Epidermal melanocyte (primary cell): ENCODE measurements at regions not wholly inside any gene's neighbourhood (a gene's known extent, or its start where the extent isn't known, plus 50 kb on each side); places are given as distances from the start of the nearest gene placed in this dataset.

Experiments used
- DNase-seq: peaks from one replicate; pipeline ENCODE4 v3.0.0; 2011; ENCODE audit warnings: low spot score; ENCODE audit not compliant: insufficient read length

GRCh38 chr6:2536451-2536850 lies 214.3 kb downstream of the MYLK4 start:
- DNase-seq = no peak

GRCh38 chr6:2535506-2535905 lies 215.2 kb downstream of the MYLK4 start:
- DNase-seq = no peak

GRCh38 chr6:2534406-2535042 lies 216.2 kb downstream of the MYLK4 start:
- DNase-seq = no peak

GRCh38 chr6:2531426-2532215 lies 219.1 kb downstream of the MYLK4 start:
- DNase-seq = no peak

- DNase-seq = no peak
These were observed 221.5 kb downstream of the MYLK4 start for GRCh38 chr6:2529211-2529719.

GRCh38 chr6:2528156-2528555 lies 222.6 kb downstream of the MYLK4 start:
- DNase-seq = peak; percentile 36

GRCh38 chr6:2526766-2527165 lies 224.0 kb downstream of the MYLK4 start:
- peak; percentile 33 for DNase-seq

GRCh38 chr6:2524090-2524489 lies 226.6 kb downstream of the MYLK4 start:
- DNase-seq = no peak

- DNase-seq = no peak
These were observed 227.7 kb downstream of the MYLK4 start for GRCh38 chr6:2523061-2523460.

- DNase-seq = no peak
These were observed 228.2 kb downstream of the MYLK4 start for GRCh38 chr6:2522521-2522920.

- no peak for DNase-seq
These were observed 232.8 kb downstream of the MYLK4 start for GRCh38 chr6:2517855-2518473.

- no peak for DNase-seq
These were observed 233.3 kb downstream of the MYLK4 start for GRCh38 chr6:2517401-2517800.

- DNase-seq = no peak
These were observed 234.7 kb downstream of the MYLK4 start for GRCh38 chr6:2516059-2516458.

- DNase-seq = no peak
These were observed 235.7 kb downstream of the MYLK4 start for GRCh38 chr6:2514965-2515543.

GRCh38 chr6:2512802-2513201 lies 237.9 kb downstream of the MYLK4 start:
- no peak for DNase-seq

- no peak for DNase-seq
These were observed 240.4 kb downstream of the MYLK4 start for GRCh38 chr6:2510316-2510715.

- no peak for DNase-seq
These were observed 241.0 kb downstream of the MYLK4 start for GRCh38 chr6:2509711-2510110.

GRCh38 chr6:2508071-2508470 lies 242.7 kb downstream of the MYLK4 start:
- DNase-seq = no peak

GRCh38 chr6:2507521-2508037 lies 243.1 kb downstream of the MYLK4 start:
- no peak for DNase-seq

- no peak for DNase-seq
These were observed 243.7 kb downstream of the MYLK4 start for GRCh38 chr6:2507016-2507415.

- DNase-seq = no peak
These were observed 245.1 kb downstream of the MYLK4 start for GRCh38 chr6:2505624-2506023.
